ENCODE measurements at regions not wholly inside any gene's neighbourhood (a gene's known extent, or its start where the extent isn't known, plus 50 kb on each side); places are given as distances from the start of the nearest gene placed in this dataset.

GRCh38 chr1:213366141-213366831 lies 315.2 kb downstream of the RPS6KC1 start:
- no peaks in the 10 kb centered on the region for H3F3A ChIP-seq (ENCODE audit: control insufficient read depth, insufficient read depth)
- no peaks in the 10 kb centered on the region for H4K20me1 ChIP-seq (ENCODE audit: control insufficient read depth, insufficient read depth, low read depth, low read length)
- H3K4me2 ChIP-seq (ENCODE audit: low read length) = no peak overlapping the region
- no peaks in the 10 kb centered on the region for H3K4me1 ChIP-seq (ENCODE audit: control insufficient read depth, low read length)
- H3K9me2 ChIP-seq (replicated peaks; ENCODE audit: control insufficient read depth, low read length) = no peaks in the 10 kb centered on the region
- no peaks in the 10 kb centered on the region for H3K9me3 ChIP-seq (ENCODE audit: control insufficient read depth, insufficient read depth, low read length)
- TF ChIP-seq EZH2phosphoT487 (IDR thresholded peaks at IDR 0.05; ENCODE audit: borderline replicate concordance, low read length) (no peak), CTCF (IDR thresholded peaks at IDR 0.05; ENCODE audit: low read depth, low read length, poor library complexity, severe bottlenecking) (no peak)
- no peak overlapping the region for H3K27ac ChIP-seq (ENCODE audit: low read depth, low read length)
- H3K4me3 ChIP-seq (ENCODE audit: low read length) = no peak overlapping the region
- peaks cover 8% of the 10 kb centered on the region for H3K27me3 ChIP-seq (ENCODE audit: control insufficient read depth, low read length)
- no peaks in the 10 kb centered on the region for H3K79me2 ChIP-seq (ENCODE audit: control insufficient read depth, low read length)
- no peaks in the 10 kb centered on the region for H3K36me3 ChIP-seq (ENCODE audit: control insufficient read depth, low read length)

- no peaks in the 10 kb centered on the region for H4K20me1 ChIP-seq (ENCODE audit: control insufficient read depth, insufficient read depth, low read depth, low read length)
- H3K9me2 ChIP-seq (replicated peaks; ENCODE audit: control insufficient read depth, low read length) = no peaks in the 10 kb centered on the region
- peaks cover 8% of the 10 kb centered on the region for H3K27me3 ChIP-seq (ENCODE audit: control insufficient read depth, low read length)
- no peaks in the 10 kb centered on the region for H3K9me3 ChIP-seq (ENCODE audit: control insufficient read depth, insufficient read depth, low read length)
- no peak overlapping the region for H3K27ac ChIP-seq (ENCODE audit: low read depth, low read length)
- no peak overlapping the region for H3K4me3 ChIP-seq (ENCODE audit: low read length)
- H3K4me2 ChIP-seq (ENCODE audit: low read length) = no peak overlapping the region
- TF ChIP-seq EZH2phosphoT487 (IDR thresholded peaks at IDR 0.05; ENCODE audit: borderline replicate concordance, low read length) = no peak
- no peak for TF ChIP-seq CTCF (IDR thresholded peaks at IDR 0.05; ENCODE audit: low read depth, low read length, poor library complexity, severe bottlenecking)
- no peaks in the 10 kb centered on the region for H3F3A ChIP-seq (ENCODE audit: control insufficient read depth, insufficient read depth)
- no peaks in the 10 kb centered on the region for H3K36me3 ChIP-seq (ENCODE audit: control insufficient read depth, low read length)
- H3K4me1 ChIP-seq (ENCODE audit: control insufficient read depth, low read length) = no peaks in the 10 kb centered on the region
- H3K79me2 ChIP-seq (ENCODE audit: control insufficient read depth, low read length) = no peaks in the 10 kb centered on the region
These were observed 318.4 kb downstream of the RPS6KC1 start for GRCh38 chr1:213369465-213369864.

- H3K9me3 ChIP-seq (ENCODE audit: control insufficient read depth, insufficient read depth, low read length) = no peaks in the 10 kb centered on the region
- no peaks in the 10 kb centered on the region for H3F3A ChIP-seq (ENCODE audit: control insufficient read depth, insufficient read depth)
- H3K4me3 ChIP-seq (ENCODE audit: low read length) = no peak overlapping the region
- no peaks in the 10 kb centered on the region for H3K79me2 ChIP-seq (ENCODE audit: control insufficient read depth, low read length)
- no peaks in the 10 kb centered on the region for H3K9me2 ChIP-seq (replicated peaks; ENCODE audit: control insufficient read depth, low read length)
- H3K27me3 ChIP-seq (ENCODE audit: control insufficient read depth, low read length) = peaks cover 8% of the 10 kb centered on the region
- no peak for TF ChIP-seq EZH2phosphoT487 (IDR thresholded peaks at IDR 0.05; ENCODE audit: borderline replicate concordance, low read length)
- no peak for TF ChIP-seq CTCF (IDR thresholded peaks at IDR 0.05; ENCODE audit: low read depth, low read length, poor library complexity, severe bottlenecking)
- H4K20me1 ChIP-seq (ENCODE audit: control insufficient read depth, insufficient read depth, low read depth, low read length) = no peaks in the 10 kb centered on the region
- H3K4me1 ChIP-seq (ENCODE audit: control insufficient read depth, low read length) = no peaks in the 10 kb centered on the region
- no peak overlapping the region for H3K27ac ChIP-seq (ENCODE audit: low read depth, low read length)
- no peaks in the 10 kb centered on the region for H3K36me3 ChIP-seq (ENCODE audit: control insufficient read depth, low read length)
- H3K4me2 ChIP-seq (ENCODE audit: low read length) = no peak overlapping the region
These were observed 319.5 kb downstream of the RPS6KC1 start for GRCh38 chr1:213370523-213370922.
